Keratinocyte (primary cell): ENCODE measurements at regions not wholly inside any gene's neighbourhood (a gene's known extent, or its start where the extent isn't known, plus 50 kb on each side); places are given as distances from the start of the nearest gene placed in this dataset.

ENCODE experiments used
- DNase-seq: peaks from one replicate; pipeline ENCODE4 v3.0.0-alpha.2; 2011; ENCODE audit warnings: low read depth, missing footprints, low spot score
- FAIRE-seq: peaks from 2 replicates; lab custom pipeline; 2011; peaks lifted over from hg19 to GRCh38; lab: Jason Lieb, UNC
- H2AFZ ChIP-seq: 2 replicates; pipeline ENCODE4 v1.6.0; 2012; ENCODE audit warnings: low read length, control low read depth, inconsistent platforms; ENCODE audit not compliant: control insufficient read depth
- H3K27ac ChIP-seq: 2 replicates; pipeline ENCODE4 v1.5.1; 2011; ENCODE audit warnings: low read length; ENCODE audit not compliant: control insufficient read depth, insufficient read depth
- H3K27me3 ChIP-seq: 3 replicates; pipeline ENCODE4 v1.6.0; 2011; ENCODE audit warnings: low read length; ENCODE audit not compliant: control insufficient read depth, insufficient read depth; ENCODE audit errors: extremely low read depth
- H3K36me3 ChIP-seq, 2 experiments: 2 replicates in 1 of 2; 3 replicates in 1 of 2; pipeline ENCODE4 v1.5.1; 2011; ENCODE audit warnings: low read length in 2 of 2, mild to moderate bottlenecking in 1 of 2; ENCODE audit not compliant: control insufficient read depth in 2 of 2, insufficient read depth in 2 of 2; ENCODE audit errors: extremely low read depth in 1 of 2
- H3K4me1 ChIP-seq: 3 replicates; pipeline ENCODE4 v1.5.1; 2011; ENCODE audit warnings: low read length; ENCODE audit not compliant: control insufficient read depth, insufficient read depth; ENCODE audit errors: extremely low read depth
- H3K4me2 ChIP-seq: 3 replicates; pipeline ENCODE4 v1.6.0; 2011; ENCODE audit warnings: low read depth, low read length; ENCODE audit not compliant: control insufficient read depth, insufficient read depth; ENCODE audit errors: extremely low read depth
- H3K4me3 ChIP-seq, 3 experiments: fragments of 200-600 bp in 1 of 3; sonication (generic) in 1 of 3; 2 replicates in 2 of 3; 3 replicates in 1 of 3; pipeline ENCODE4 v1.5.1; 2011 to 2016; ENCODE audit warnings: low read length in 3 of 3, mild to moderate bottlenecking in 3 of 3, control low read depth in 2 of 3, inconsistent platforms in 1 of 3, low read depth in 1 of 3, mixed read lengths in 1 of 3, mixed run types in 1 of 3, moderate library complexity in 1 of 3; ENCODE audit not compliant: control insufficient read depth in 2 of 3, insufficient read depth in 2 of 3; ENCODE audit errors: extremely low read depth in 1 of 3
- H3K79me2 ChIP-seq: 2 replicates; pipeline ENCODE4 v1.6.0; 2012; ENCODE audit warnings: low read length; ENCODE audit not compliant: control insufficient read depth, insufficient read depth
- H3K9ac ChIP-seq: 3 replicates; pipeline ENCODE4 v1.6.0; 2011; ENCODE audit warnings: low read length; ENCODE audit not compliant: control insufficient read depth, insufficient read depth; ENCODE audit errors: extremely low read depth
- H3K9me1 ChIP-seq: 3 replicates; pipeline ENCODE4 v1.6.0; 2011; ENCODE audit warnings: low read length; ENCODE audit not compliant: control insufficient read depth, insufficient read depth; ENCODE audit errors: extremely low read depth
- H3K9me3 ChIP-seq: 2 replicates; pipeline ENCODE4 v1.5.1; 2012; ENCODE audit warnings: low read depth, low read length; ENCODE audit not compliant: control insufficient read depth
- H4K20me1 ChIP-seq: 3 replicates; pipeline ENCODE4 v1.6.0; 2011; ENCODE audit warnings: low read length; ENCODE audit not compliant: control insufficient read depth, insufficient read depth; ENCODE audit errors: extremely low read depth
- CTCF ChIP-seq, 3 experiments: IDR thresholded peaks in 1 of 3; conservative IDR thresholded peaks in 1 of 3; optimal IDR thresholded peaks in 1 of 3; 2 replicates in 2 of 3; 3 replicates in 1 of 3; pipeline versions ENCODE3 to v1.5.1; 2011; ENCODE audit warnings: low read length in 3 of 3, mild to moderate bottlenecking in 3 of 3, moderate library complexity in 2 of 3, control low read depth in 1 of 3, inconsistent platforms in 1 of 3; ENCODE audit not compliant: insufficient read depth in 2 of 3; ENCODE audit errors: extremely low read depth in 1 of 3
- EZH2 ChIP-seq: IDR thresholded peaks from one replicate; pipeline ENCODE4 v1.6.1; 2012; ENCODE audit warnings: inconsistent platforms, mild to moderate bottlenecking, low read length, moderate library complexity
- dilution Hi-C: fragments of 300-500 bp; cut with MboI; formaldehyde crosslinking; loops from one replicate; pipeline ENCODE4 v1.7.0; 2020; ENCODE audit warnings: low sequenced_read_pairs; ENCODE audit not compliant: extremely low pct_ligation_motif_present

DNA sequence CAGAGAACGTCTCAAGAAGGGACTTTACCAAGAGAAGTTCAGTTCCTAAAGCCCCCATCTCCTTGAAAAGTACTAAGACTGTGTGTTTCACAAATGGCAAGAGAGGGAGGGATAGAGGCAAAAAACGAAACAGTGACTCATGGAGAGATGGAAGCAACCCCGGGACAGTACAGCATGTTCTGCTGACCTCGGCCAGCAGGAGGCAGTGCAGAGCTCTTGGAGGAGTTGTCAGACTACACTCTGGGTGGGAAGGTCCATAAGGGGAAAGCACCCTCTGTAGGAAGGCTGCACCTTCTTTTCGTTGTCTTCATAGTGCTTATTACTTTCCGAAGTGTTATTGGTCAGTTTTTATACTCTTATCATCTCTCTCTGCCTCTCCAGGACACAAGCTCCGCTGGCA lies 525.2 kb upstream of the CCDC196 start:
- DNase-seq (no peak), FAIRE-seq (no peak)
- no peak overlapping the region for H3K4me3 ChIP-seq
- no peaks in the 10 kb centered on the region for H3K4me1 ChIP-seq
- H4K20me1 ChIP-seq, result no peaks in the 10 kb centered on the region
- no peak overlapping the region for H3K4me2 ChIP-seq
- no peak overlapping the region for H3K27ac ChIP-seq
- H3K79me2 ChIP-seq, result no peaks in the 10 kb centered on the region
- H3K36me3 ChIP-seq, result no peaks in the 10 kb centered on the region
- dilution Hi-C loops, result no loop called here
- TF ChIP-seq EZH2 (no peak), CTCF (optimal IDR thresholded peaks at IDR 0.05 in 1 of 3, IDR thresholded peaks at IDR 0.05 in 1 of 3, conservative IDR thresholded peaks at IDR 0.05 in 1 of 3; ENCODE audit: extremely low read depth in 1 of 3, insufficient read depth in 2 of 3, low read length in 3 of 3) (peak; percentile 76 to 85 (median 83))
- peaks cover 8% of the 10 kb centered on the region for H3K27me3 ChIP-seq
- H3K9me1 ChIP-seq, result no peaks in the 10 kb centered on the region
- H3K9ac ChIP-seq, result no peak overlapping the region
- no peak overlapping the region for H2AFZ ChIP-seq
- H3K9me3 ChIP-seq, result no peaks in the 10 kb centered on the region

GRCh38 chr14:65962952-65963351 lies 523.2 kb upstream of the CCDC196 start:
- Histone ChIP-seq H3K4me3 (no peak overlapping the region), H3K9me1 (no peaks in the 10 kb centered on the region), H4K20me1 (no peaks in the 10 kb centered on the region), H3K9ac (no peak overlapping the region), H3K36me3 (no peaks in the 10 kb centered on the region), H3K4me2 (no peak overlapping the region), H3K27ac (no peak overlapping the region), H3K27me3 (peaks cover 8% of the 10 kb centered on the region), H3K4me1 (no peaks in the 10 kb centered on the region), H2AFZ (no peak overlapping the region), H3K79me2 (no peaks in the 10 kb centered on the region), H3K9me3 (no peaks in the 10 kb centered on the region)
- dilution Hi-C loops, result no loop called here
- no peak for DNase-seq
- no peak for TF ChIP-seq EZH2
- no peak for TF ChIP-seq CTCF (optimal IDR thresholded peaks at IDR 0.05 in 1 of 3, IDR thresholded peaks at IDR 0.05 in 1 of 3, conservative IDR thresholded peaks at IDR 0.05 in 1 of 3; ENCODE audit: extremely low read depth in 1 of 3, insufficient read depth in 2 of 3, low read length in 3 of 3)
- FAIRE-seq, result no peak
